Amniotic epithelial cell (primary cell): ENCODE measurements at regions not wholly inside any gene's neighbourhood (a gene's known extent, or its start where the extent isn't known, plus 50 kb on each side); places are given as distances from the start of the nearest gene placed in this dataset.

Source experiments
- DNase-seq: peaks from one replicate; pipeline ENCODE4 v3.0.0-alpha.2; 2010; ENCODE audit warnings: low read depth

DNA sequence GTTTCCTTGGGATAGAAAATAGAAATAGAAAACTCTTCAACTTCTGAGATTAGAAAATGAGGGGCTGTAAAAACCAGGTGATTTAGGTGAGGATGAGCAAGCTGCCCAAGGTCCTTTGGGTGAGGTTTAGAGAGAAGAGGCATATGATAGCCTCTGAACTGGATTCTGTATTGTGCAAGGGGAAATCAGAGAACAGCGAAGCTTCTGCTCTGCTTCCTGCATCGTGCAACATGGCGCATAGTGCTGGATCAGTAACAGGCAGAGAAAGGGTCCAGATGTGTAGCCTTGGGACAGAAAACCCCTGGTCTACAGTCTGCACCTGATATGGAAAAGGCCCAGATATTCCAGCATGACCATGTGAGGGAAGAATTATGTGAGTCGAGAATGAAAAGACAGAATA, 121.7 kb downstream of the MBL2 start:
- DNase-seq, result no peak

DNA sequence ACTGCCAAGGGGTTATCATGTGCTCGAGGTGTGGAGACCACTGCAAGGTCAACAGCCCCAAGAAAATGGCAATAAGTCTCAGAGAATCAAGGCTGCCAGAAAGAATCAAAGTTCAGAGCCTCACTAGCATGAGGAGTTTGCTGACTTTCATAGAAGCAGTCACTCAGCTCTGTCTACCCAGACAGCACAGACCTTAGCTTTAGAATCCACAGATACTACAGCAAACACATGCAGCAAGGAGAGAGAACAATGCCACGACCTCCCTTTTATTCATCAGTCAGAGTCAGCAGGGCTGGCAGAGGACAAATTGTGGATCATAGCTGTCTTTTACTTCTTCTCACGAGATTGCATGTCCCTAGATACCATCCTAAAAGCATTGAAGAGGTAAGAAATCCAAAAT, 121.3 kb downstream of the MBL2 start:
- DNase-seq, result no peak

DNA sequence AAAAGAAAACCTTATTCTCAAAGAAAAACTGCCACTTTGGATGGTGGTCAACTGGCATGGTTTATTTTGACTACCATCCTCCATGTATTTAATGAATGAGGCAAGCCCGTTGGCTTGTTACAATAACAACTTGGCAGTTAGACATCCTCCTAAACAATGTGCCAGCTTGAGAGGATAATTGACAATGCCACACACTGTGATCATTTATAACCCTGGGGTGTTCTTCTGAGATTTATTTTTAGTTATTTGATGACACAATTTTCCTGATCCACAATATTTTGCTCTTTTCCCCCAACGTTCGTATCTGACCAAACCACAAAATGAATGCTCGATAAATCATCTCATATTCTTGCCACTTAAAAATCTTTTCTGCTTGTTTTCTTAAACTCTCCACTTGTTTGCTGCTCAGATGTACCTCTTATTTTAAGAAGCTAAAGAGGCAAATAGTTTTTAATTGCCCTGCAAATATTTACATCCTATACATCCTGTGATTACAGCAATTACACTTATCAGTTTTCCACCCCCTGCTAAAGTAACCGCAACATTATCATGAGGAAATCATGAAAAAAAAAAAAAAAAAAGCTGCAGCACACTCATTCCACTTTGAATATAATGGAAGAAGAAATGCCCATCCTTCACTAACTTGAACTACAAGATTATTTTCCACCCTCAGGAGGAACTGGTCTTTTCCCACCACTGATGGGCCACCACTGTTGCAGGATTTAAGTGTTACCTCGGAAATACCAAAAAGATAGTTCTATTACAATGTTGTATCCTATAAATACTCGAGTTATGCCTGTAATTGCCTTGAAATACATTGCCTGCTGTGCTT, 119.9 kb downstream of the MBL2 start:
- DNase-seq, result peak; percentile 59

DNA sequence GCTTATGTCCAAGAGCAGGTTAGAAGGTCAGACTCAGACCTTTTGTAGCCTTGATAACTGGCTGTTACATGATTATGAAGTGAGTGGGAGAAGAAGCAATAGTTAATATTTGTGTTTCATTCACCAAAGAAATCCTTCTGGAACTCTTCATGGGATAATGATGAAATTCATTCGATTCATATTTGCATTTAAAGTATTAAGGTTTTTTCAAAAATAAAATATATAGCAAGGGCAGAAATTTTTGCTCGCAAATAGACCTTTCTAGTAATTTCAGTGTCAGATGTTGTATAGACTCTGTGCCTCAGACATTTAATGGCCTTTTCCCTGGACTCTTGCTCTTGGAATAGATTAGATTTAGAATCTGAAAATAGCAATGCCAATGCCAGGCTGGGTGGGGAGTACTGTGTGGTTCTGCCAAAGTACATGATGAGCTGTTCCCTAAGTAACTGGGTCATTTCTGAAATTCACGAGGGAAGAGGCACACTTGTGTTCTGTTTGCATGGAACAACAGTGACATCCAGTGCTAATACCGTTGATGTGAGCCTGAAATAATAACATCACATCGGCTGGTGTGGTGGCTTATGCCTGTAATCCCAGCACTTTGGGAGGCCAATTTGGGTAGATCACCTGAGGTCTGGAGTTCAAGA, 119.2 kb downstream of the MBL2 start:
- no peak for DNase-seq

DNA sequence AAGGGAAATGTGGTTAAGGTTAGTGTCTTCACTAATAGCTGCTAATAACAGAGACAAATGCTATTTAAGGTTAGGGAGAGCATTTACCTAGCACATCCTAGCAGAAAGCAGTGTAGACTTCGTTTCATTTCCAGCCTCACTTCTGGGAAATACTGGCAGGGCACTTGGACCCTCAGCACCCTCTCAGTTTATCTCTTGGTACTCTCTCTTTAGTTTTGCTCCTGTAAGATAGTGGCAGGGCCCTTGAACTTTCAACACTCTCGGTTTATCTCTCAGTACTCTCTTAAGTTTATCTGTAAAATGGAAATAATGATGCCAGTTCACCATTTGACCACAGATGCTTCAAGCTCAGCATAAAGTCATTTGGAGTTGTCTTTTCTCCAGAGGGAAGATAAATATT, 118.4 kb downstream of the MBL2 start:
- no peak for DNase-seq

DNA sequence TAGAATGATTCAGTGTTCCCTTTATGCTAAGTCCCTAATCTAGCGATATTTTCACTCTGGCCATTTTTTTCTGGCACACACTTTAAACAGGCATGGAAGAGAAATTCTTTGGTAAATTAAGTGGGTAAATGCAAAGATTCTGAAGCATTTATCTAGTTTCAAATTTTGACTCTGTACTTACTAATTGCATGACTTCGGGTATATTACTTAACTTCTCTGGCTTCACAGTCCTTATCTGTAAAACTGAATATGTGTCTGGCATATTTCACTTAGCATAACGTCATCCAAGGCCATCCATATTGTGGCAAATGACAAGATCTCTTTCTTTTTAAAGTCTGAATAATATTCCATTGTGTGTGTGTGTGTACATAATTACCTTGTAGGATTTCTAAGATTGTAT, 114.5 kb downstream of the MBL2 start:
- DNase-seq, result peak; percentile 85

DNA sequence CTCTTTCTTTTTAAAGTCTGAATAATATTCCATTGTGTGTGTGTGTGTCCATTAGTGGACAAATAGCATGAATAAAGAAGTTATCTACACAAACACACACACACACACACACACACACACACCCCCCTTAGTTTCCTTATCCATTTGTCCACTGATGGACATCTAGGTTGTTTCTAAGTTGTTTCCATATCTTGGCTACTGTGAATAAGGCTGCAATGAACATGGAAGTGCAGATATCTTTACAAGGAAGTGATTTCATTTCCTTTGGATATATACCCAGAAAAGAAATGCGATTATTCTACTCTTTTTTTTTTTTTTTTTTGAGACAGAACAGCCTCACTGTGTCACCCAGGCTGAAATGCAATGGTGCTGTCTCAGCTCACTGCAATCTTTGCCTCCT, 113.5 kb downstream of the MBL2 start:
- no peak for DNase-seq

DNA sequence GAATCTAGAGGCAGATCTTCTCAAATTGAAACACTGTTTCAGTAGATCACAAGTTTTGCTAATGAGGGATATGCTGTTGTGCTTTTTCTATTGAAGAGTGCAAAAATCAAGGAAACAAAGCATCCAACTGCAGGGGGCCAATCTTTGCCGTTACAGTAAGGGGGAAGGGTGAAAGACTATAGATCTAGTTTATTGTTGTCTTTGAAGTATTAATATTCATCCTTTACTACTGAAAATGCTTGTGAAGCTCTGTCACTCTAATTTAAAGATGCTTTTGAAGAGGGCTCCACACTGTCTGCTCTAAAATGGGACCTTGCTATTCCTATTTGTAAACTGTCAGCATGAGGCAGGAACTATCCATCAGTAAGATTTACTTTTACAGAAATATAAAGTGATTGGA, 110.3 kb downstream of the MBL2 start:
- DNase-seq, result no peak

DNA sequence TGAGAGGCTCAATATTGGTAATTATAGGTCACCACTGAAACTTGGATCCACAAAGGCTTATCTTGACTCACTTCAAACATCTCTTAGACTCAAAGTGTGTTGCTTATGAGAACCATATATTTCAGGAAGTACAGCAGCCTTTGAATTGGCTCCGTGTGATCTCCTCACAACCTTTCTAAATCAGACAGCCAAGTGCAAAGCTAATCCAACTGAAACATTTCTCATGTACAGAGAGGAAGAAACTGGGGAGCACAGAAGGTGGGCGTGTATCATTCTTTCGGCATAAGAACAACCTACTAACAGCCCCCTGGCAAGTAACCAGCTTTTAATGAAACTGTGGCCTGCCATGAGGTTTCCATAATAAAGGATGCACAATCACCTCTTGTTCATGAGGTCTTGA, 109.4 kb downstream of the MBL2 start:
- DNase-seq, result no peak

DNA sequence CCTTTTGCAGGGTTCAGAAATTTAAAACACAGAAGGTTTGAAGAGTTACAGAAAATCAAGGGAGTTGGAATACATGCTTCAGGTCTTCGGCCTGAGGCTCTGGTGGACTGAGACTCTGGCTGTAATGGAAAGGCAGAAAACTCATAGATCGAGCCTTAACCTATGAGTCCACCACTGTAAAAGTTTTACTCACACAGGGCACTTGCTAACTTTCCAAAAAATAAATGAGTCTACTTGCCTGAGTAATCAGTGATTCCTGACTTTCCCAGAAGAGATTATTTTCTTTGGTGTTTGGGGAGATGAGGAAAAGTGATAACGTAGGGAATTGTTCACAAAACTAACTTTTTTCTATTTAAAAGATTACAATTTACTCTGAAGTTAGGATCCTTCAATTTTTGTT, 108.0 kb downstream of the MBL2 start:
- no peak for DNase-seq

DNA sequence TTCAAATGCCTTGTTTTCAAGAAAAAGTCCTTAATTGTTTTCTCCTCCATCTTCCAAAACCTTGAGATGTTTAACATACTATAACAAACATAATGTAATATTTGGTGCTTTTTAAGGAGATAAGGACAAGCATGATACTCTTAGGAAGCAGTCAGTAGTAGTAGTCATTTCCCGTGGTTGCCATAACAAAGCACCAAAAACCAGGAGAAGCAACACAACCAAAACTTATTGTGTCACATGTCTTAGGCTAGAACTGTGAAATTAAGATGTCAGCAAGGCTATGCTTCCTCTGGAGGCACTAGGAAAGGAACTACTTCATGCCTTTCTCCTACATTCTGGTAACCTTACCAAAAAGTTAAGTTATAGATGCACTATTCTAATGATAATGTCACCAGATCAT, 106.8 kb downstream of the MBL2 start:
- DNase-seq, result no peak

DNA sequence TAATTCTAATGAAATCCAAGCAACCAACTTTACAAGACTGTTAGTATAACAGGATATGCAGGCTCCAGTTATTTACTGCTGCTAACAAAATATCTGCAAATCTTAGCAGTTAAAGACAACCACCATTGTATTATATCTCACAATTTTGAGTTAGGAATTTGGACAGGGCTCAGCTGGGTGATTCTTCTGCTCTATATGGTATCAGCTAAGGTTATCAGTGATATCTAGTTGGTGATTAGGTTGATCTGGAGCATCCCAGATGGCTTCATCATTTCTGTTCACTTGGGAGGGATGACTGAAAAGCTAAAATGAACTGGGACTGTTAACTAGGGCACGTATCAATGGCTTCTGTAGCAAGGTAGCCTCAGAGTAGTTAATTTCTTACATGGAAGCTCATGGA, 105.7 kb downstream of the MBL2 start:
- no peak for DNase-seq

DNA sequence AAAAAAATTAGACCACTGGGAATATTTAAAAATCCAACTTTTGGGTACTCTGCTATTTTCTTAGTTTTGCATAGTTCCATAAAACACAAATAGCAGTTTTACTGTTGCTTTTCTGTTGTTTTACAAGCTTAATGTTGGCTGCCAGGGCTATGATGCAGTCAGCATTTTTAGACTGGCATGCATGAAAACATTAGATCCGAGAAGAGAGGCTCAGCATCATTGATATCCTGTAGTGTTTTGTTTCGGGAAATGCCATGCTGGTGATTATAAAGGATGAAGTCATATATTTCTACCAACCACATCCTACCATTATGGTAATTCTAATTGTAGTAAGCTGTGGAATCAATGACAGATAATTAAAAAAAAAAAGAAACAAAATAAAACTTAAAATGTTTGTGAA, 104.6 kb downstream of the MBL2 start:
- no peak for DNase-seq

DNA sequence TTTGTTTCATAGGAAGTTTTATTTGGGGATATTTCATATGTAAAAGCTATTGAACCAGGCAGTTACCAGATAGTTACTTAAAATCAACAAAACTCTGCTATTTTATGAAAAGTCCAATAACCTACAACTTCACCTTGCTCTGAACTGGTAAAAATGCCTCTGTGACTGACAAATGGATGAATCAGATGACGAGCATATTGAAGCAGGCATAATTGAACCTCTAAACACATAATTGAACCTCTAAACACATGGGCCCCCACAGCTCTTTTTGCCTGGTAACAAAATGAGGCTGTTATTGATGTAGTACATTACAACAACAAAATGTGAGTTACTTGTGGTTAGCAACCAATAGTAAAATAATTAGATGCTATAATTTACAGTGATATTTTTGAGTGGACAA, 99.7 kb downstream of the MBL2 start:
- no peak for DNase-seq

DNA sequence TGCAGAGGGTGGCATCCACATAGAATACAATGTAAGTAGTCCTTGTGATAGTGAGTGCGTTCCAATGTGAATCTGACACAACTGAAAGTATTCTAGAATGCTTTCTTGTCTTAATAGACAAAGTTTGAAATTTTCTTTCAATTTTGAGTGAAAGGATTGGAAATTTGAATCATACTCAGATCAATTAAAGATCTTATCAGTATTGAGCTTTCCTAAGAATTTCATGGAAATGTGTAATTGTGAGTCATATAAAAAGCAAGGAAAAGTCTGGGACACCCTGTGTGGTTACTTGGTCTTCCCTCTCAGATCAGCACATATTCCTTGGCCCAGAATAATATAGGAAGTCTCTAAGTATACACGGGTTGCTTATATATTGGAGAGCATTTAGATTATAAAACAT, 99.1 kb downstream of the MBL2 start:
- DNase-seq, result no peak

DNA sequence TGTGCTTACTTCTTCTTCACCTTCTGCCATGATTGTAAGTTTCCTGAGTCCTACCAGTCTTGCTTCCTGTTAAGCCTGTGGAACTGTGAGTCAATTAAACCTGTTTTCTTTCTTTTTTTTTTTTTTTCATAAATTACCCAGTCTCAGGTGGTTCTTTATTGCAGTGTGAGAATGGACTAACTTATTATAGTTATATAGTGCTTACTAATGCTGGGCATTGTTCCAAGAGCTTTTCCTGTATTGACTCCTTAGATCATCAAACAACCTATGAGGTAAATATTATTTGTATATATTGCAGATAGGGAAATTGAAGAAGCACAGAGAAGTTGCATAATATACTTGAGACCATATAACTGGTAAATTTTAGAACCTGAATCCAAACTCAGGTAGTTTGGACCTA, 98.1 kb downstream of the MBL2 start:
- no peak for DNase-seq

DNA sequence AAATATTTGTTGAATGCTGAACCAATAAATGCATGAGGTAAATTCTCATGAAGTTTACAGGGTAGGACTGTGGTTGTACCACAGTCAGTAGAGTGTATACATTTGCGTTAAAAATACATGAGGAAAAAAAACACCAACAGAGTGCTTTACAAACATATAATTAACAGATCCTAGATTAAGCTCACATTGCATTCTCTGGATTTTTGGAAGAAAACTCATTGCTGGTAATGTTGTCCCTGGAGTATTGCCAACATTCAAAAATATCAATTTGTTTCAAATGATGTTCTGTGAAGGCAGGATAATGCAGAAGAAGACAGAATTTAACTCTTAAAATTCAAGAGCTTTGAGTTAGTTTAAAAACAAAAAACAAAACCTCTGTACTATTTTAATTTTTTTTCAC, 95.5 kb downstream of the MBL2 start:
- DNase-seq, result peak; percentile 18

DNA sequence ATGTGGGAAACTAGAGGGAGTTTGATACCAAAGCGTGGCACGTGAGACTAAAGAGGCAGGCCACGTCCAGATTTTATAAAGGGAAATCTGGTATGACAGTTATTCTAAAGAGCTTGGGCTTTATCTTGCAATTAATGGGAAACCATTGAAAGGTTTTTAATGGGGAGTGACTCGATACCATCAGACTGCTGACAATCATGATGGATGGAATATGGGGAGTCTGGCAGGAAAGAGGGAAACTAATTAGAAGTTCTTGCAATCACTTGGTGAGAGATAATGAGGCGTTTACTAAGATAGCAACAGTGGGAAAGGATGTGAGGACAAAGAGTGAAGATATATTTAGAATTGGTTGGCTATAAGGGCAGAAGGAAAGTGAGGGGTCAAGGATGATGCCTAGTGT, 94.0 kb downstream of the MBL2 start:
- DNase-seq, result no peak

DNA sequence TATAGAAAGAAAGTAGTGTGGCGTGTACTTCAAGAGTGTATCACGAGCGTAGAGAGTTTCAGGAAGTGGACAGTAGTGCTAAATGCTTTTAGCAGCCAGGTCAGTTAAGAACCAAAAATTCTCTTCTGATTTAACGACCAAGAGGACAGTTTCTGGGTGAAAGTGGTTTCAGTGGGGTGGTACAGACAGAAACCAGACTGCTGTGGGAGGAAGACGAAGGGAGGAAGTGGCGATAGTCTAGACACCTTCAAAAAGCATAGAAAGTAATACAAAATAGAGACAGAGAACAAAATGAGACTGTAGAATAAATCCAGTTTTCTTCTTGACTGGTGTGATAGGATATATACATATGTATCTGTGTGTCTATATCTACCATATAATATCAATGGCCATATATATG, 93.5 kb downstream of the MBL2 start:
- no peak for DNase-seq

DNA sequence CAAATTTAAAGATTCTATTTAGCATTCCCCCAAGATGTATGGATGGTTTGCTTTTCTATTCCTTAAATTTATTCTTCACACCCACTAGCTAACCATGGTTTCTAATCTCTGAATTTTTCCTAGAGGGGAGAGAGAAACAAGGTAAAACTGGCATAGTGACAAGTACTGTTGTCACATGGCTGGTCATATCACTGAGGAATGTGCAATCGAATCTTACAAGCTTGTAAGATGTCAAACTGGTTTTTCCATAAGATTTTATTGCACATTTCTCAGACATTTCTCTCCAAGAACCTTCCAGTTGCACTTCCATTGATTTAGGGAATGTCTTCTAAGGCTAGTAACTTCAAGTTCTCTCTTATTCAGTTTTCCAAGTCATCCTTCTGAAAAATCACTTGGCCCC, 89.8 kb downstream of the MBL2 start:
- DNase-seq, result no peak

DNA sequence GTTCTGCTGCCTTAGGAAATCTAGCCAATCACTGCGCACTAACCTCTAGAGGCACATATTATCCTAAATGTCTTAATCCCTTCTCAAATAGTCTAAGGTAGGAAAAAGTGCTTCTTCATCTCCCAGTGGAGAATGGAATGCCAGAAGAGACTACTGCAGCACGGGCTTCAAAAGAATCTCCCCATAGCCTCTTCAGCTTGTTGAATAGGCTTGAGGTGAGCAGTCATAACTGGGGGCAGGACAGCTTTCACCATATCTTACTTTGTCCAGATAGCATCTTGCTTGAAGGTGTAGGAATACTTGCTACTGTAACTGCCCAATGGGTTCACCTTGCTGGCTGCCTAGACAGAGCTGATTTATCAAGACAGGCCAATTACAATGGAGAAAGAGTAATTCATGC, 88.8 kb downstream of the MBL2 start:
- DNase-seq, result no peak

DNA sequence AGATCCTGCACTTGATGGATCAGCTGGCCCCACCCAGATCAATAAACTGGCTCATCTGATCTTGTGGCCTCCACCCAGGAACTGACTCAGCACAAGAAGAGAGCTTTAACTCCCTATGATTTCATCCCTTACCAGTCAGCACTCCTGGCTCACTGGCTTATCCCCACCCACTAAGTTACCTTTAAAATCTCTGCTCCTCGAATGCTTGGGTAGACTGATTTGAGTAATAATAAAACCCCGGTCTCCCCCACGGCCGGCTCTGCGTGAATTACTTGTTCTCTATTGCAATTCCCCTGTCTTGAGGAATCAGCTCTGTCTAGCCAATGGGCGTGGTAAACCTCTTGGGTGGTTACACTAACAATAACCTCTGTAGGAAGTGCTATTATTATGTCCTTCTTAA, 83.7 kb downstream of the MBL2 start:
- DNase-seq, result no peak

DNA sequence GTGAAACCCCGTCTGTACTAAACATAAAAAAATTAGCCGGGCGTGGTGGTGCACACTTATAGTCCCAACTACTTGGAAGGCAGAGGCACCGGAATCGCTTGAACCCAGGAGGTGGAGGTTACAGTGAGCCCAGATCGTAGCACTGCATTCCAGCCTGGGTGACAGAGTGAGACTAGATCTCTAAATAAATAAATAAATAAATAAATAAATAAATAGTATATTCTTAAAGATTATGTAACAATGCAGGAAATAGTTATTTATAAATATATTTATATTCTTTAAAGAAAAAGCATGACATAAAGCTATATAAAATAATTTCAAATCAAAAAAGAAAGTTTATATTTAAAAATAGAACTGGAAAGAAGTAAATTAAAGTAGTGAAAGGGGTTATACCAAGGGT, 76.4 kb downstream of the MBL2 start:
- DNase-seq, result no peak

DNA sequence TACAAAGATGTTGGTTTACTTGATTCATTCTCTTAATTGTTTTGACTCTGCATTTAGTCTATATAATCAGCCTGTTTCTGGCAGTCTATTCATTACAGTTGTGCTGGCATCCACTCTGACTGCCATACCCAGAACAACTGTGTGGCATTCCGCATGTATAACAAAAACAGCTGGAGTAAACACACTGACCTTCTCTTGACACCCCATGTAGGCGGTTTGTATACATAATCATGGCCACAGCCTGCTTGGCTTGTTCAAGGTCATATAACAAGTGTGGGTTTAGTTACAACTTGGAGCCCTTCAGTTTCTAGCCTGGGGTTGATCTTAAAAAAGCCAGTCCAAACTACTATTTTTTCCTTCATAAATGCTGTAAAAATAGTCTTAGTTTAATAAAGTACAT, 70.9 kb downstream of the MBL2 start:
- peak; percentile 53 for DNase-seq
